ENCODE measurements at regions not wholly inside any gene's neighbourhood (a gene's known extent, or its start where the extent isn't known, plus 50 kb on each side); places are given as distances from the start of the nearest gene placed in this dataset.

DNA sequence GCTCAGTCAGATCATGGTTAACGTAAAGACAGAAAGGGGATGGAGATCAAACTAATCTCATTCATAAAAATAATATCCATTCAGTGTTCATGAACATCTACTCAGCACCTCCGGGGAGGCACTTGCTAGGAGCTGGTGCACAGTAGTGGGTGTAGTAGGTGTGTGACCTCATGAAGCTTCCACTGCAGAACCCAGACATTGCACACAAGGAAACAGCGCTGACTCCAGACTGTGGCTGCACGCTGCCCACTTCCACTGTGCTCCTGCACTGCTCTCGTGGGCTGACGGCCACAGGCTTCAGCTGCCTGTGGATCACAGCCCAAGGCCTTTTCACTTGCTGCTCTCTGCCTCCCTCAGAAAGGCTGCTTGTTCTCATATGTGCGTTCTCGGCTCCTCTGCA is 214.4 kb upstream of the ZNF507 start:
- ATAC-seq: no peak

DNA sequence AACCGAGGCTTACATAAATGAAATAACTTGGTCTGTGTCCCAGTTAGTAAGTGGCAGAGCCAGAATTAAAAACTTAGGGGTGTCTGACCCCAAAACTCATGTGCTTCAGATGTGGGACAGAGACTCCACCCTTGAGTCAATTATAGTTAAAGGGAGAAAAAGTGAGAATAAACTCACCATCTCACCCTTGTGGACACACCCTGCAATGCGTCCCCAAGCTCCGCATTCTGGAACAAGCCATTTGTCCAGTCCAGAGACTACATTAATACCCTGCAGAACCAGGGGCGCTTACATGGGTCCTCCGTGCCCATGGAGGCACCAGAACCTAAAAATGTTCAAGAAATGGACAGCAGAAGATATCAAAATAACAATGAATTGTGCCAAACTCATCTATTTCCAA is 207.0 kb upstream of the ZNF507 start:
- ATAC-seq: no peak

DNA sequence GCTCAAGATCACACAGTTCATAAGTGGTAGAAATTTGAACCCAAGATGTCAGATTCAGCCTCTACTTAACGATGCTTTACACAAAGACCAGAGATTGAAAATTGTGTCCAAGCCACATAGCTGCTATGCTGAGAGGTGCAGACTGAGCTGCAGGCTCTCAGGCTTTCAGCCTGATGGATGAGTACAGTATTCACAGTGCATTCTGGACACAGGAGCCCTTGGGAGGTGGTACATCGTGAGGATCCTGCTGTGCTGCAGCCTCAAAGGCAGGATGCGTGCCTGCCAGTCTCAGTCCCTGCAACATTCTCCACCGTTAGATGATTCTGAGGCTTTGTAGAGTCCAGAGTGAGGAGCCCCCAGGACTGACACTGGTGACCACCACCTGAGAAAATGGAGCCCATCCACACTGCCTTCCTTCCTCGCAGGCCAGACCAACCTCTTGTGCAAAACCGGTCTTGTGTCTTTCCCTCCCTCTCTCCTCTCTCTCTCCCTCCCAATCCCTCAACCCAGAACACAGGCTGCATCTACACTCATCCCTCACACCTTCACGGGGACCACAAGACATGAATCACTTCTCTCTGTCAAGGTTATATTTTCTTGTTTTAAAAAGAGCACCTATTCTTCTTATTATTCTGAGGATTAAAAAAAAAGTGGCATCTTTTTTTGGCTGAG is 203.4 kb upstream of the ZNF507 start:
- no peak for ATAC-seq

DNA sequence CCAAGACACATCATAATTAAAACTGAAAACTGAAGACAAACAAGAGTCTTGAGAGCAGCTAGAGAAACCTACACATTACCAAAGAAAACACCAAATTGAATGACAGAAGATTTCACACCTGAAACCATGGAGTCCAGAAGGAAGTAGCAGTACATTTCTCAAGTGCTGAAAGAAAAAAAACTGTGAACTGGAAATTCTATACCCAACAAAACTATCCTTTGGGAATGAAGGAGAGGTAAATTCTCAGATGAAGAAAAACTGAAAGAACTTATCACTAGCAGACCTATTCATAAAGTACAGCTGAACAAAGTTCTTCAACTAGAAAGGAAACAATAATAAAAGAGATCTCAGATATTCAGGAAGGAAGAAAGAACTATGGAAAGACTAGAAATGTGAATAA is 198.7 kb upstream of the ZNF507 start:
- no peak for ATAC-seq

DNA sequence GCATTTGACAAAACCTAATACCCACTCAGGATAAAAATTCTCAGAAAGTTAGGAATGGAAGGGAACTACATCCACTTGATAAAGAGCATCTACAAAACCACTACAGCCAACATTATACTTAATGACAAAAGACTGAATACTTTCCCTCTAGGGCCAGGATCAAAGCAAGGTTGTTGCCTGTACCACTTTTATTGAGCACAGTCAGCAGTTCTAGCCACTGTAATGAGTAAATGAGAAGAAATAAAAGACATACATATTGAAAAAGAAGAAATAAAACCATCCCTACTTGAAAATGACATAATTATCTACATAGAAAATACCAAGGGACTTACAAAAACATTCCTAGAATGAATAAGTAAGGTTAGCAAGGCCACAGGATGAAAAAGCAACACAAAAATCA is 194.8 kb upstream of the ZNF507 start:
- ATAC-seq: no peak

DNA sequence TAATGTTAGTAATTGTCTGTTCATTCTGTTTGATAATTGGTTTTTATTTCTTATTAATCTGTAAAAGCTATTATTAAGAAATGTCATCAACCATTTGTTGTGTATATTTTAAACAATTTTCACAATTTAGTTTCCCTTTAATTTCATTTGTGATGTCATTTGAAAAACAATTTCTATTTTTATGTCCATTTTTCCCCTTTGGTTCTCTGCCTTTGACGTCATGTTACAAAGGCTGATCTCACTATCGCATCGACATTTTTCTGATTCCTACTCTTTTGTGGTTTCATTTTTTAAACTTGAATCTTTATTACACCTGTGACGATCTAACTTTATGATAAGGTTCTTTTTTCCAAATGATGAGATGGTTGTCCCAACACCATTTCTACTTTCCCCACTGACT is 191.0 kb upstream of the ZNF507 start:
- ATAC-seq: no peak

DNA sequence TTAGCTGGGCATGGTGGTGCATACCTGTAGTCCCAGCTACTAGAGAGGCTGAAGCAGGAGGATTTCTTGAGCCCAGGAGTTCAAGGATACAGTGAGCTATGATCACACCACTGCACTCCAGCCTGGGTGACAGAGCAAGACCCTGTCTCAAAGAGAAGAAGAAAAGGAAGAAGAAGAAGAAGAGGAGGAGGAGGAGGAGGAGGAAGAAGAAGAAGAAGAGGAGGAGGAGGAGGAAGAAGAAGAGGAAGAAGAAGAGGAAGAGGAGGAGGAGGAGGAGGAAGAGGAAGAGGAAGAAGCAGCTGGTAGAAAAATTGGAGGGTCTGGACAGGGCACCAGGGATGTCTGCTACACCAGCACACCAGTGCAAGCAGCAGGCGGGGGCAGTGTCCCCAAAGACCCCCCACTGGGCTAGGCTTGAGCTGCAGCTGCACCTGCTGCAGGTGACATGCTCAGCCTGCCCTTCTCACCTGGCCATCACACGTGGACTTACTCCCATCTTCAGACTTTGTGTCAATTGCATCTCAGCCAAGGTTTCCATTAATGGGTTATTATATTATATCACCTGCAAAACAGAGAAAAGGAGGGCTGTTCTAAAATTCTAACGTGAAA is 180.9 kb upstream of the ZNF507 start:
- ATAC-seq: no peak

DNA sequence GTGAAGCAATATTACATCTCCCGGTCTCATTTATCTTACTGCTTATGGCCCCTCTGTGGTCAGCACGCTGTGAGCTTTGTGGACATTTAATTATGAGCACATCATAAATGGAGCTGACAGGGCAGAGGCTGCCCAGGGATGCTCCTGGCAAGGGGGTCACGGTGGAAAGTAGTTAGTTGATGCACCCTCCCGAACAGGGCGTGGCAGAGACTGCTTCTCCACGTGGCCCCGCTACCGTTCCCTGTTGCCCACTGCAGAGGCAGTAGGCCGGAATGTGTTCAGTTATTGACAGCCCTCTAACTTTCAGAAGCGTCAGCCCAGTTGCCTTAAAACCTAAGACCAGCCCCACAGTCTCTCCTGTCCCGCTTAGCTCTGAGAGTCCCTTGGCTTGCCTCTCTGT is 180.3 kb upstream of the ZNF507 start:
- no peak for ATAC-seq

DNA sequence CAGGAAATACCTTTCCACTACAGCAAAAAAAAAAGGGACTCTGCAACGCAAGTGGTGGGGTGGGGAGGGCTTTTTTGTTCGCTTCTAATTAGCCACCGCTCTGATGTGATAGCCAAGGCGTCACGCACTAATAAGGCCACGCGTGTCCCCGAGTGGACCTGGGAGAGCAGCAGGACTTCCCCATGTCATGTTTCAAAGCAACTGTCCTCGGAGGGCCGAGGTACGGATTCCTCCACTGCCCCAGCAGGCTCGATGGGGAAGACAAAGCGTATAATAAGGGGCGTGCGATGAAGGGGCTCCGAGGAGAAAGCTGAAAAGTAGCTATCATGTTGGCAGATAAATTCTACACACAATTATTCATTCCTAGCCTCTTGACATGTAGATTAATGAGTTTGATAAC is 179.7 kb upstream of the ZNF507 start:
- ATAC-seq: no peak

DNA sequence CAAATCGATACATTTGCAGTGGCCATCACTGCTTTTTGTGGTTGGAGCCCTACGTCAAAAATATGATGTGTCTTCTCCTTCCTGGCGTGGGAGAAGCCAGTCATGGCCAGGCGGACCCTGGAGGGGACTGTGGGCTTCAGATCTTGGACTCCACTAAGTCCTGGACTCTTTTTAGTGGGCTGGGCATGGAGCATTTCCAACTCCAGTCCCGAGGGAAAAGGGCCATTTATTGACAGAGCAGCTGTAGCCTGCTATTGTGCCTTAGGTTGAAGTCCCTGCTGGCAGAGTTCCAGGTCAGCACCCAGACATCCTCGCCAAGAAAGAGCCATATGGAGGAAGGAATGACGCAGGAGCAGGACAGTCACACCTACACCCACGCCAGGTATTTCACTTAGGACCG is 179.2 kb upstream of the ZNF507 start:
- no peak for ATAC-seq

DNA sequence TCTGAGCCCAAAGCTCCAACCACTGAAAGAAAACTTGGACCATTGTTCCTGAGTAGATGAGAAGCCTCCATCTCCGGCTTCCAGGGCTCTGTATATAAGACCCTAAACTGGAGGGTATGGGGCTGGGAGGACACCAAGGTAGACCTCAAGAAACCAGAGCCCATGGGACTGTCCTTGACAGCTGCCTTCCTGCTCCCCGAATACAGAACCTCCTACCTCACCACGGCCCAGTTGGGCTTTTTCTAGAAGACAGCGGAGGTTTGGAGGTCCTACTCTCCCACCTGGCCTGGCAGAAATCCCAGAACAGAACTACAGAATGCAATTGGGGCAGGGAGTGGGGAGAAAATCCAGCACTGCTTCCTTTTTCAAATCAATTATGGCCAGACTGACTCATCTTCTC is 177.3 kb upstream of the ZNF507 start:
- no peak for ATAC-seq

DNA sequence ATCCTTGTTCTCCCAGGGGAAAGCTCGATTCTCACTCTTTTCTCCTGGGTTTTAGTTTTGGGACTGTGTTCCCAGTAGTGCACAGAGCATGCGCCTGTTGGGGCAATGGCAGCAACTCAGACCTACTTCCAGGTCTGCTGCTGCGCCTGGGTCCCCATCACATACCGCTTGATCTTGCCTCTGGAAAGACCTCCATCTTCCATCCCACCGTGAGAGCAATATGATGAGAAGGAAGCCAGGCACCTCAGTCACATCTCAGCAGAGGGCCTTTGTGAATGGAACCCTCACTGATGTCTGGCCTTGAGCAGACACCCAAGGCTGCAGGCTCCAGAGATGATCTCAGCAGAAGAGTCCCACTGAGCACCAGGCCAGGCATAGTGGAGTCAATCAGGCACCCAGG is 176.8 kb upstream of the ZNF507 start:
- ATAC-seq: no peak

DNA sequence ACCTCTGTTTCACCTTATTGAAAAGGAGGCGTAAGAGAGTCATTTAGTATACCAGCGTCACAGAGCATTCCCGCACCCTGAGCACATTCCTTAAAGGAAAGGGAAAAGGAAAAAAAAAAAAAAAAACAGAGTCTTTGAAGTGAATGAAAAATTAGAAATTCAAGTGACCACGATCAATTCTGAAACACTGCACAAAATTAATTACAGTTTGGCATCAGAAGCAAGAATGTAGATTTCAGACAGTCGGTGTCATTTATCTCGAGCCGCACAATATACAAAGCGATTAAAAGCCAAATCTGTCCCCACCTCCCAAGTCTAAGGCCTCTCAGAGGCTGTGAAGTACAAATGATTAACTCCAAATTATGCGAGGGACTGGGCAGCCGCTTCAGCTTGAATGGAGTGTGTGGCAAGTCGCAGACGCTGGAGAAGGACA is 173.7 kb upstream of the ZNF507 start:
- no peak for ATAC-seq

DNA sequence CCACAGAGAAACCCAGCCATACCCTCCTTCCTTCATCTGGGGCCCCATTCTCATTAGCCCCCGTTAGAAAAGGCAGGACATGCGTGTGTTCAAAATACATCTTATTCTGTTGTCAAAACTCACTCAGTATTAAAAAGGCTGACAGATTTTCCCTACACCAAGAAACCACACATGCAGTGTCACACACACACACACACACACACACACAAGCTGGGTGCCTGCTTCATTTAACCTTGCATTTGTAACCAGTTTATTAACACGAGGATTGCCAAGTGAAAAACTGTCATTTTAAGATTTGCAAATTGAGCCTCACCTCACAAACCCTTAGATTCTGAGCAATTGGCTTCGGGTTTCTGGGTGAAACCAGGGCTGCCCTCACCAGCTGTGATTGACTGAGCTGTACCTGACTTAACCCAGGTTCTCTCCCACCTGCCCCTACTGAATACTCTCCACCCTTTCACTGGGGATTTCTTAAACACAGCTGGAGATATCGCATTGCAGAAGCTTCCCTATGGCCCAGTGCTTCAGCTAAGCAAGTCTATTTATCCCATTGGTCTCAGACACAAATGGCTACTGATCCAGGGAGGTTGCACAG is 172.7 kb upstream of the ZNF507 start:
- no peak for ATAC-seq

DNA sequence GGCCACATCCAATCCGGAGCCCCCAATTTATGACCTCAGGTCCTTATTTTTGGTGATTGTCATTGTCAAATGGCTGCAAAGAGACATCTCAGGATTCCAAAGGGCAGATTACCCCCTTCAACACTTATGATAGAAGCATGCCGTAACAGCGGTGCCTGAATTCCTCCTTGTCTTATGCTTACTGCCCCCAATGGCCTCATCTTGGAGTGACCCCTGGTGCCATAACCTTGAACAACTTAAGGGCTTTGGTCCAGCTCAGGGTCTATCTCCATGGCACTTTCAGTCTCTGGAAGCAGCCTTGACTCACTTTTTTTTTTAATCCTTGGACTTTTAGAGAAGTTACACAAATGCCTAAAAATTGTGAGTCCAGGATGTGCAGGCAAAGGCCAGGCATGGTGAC is 171.6 kb upstream of the ZNF507 start:
- no peak for ATAC-seq

DNA sequence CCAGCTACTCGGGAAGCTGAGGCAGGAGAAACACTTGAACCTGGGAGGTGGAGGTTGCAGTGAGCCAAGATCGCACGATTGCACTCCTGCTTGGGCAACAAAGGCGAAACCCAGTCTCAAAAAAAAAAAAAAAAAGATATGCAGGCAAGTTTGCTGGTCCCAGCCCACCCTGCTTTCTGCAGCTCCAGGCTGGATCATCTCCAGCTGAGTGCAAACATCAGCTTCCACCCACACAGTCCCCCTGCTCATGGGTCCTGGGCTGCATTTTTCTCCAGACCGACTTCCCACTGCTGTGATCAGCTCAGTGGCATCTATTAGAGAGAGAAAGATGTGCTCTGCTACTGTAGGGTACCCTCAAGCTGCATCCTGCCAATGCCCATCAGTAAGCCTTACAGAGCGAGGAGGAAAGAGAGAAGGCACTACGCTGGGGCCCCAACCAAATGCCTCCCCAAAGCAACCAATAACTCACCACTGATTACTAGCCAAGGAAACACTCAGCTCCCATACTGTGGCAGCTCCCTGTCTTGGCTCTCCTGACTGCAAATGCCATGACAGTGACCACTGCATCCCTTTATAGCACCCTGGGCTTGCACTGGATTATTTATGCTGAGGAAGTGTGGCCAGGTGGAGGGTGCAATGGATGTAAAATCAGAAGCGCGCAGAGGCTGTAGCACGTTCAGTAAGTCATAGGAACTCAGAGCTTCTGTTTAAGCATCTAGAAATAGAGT is 170.9 kb upstream of the ZNF507 start:
- no peak for ATAC-seq

DNA sequence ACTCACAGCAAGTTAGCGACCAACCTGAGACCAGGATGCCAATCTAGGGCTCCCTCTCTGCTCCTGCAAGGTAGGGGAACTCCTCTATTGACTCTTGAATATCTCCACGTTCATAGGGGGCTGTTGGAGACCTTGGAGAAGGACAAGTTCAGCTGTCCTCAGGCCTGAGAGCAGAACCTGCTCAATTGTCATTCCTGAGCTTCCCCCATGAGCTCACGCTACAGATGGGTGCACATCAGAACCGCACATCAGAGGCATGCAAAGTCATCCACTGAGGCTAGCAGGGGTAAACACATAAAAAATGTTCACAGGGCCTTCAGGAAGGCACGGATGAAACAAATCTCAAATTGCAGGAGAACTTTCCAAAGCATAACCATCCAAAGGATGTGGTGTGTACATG is 168.8 kb upstream of the ZNF507 start:
- ATAC-seq: no peak

DNA sequence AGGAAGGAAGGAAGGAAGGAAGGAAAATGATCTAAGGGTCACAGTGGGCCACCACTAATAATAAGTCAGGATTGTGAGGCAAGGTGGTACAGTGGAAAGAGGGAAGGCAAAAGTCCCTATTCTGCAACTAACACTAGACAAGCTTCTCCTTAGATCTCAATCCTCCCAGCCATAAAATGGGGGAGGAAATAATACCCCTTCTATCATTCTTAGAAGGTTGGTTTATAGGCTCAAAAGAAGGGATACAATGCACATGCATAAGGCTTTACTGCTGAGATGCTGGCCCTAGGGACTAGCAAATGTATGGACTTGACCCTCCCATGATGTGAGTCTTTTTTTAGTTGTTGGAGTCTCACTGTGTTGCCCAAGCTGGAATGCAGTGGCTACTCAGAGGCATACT is 167.7 kb upstream of the ZNF507 start:
- ATAC-seq: no peak

DNA sequence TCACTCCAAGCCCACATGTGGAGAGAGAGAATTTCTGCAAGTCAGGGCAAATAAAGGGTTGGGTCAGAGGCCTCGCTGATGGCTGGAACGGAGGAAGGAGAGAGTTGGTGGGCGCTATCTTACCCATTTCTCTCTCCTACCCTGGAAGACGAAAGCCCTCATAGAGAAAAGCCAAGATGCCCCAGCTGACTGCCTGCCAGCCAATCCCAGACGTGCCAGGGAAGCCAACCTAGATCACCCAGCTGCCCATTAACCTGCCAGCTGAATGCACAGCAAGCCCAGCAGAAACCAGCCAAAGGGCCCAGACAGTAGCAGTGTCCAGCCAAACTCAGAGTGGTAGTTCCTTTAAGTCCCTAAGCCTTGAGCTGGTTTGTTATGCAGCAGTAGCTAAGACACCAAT is 167.0 kb upstream of the ZNF507 start:
- no peak for ATAC-seq

DNA sequence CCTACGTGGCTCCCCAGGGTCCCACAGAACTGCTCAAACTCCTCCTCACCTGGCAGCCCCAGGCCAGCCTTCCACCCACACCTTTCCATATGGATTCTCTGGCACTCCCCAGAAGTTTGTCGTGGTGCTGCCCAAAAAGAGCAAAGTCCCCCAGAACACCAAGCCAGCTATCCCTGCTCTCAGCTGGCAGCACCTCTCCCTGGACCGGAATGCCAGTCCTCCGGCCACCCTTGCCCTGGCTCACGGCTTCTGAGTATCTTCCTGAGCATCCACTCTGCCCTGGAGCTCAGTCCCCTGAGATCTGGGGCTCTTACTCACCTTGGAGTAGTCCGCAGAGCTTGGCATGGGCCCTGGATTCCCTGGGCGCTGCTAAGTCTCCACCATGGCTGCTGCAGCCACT is 166.5 kb upstream of the ZNF507 start:
- ATAC-seq: no peak

DNA sequence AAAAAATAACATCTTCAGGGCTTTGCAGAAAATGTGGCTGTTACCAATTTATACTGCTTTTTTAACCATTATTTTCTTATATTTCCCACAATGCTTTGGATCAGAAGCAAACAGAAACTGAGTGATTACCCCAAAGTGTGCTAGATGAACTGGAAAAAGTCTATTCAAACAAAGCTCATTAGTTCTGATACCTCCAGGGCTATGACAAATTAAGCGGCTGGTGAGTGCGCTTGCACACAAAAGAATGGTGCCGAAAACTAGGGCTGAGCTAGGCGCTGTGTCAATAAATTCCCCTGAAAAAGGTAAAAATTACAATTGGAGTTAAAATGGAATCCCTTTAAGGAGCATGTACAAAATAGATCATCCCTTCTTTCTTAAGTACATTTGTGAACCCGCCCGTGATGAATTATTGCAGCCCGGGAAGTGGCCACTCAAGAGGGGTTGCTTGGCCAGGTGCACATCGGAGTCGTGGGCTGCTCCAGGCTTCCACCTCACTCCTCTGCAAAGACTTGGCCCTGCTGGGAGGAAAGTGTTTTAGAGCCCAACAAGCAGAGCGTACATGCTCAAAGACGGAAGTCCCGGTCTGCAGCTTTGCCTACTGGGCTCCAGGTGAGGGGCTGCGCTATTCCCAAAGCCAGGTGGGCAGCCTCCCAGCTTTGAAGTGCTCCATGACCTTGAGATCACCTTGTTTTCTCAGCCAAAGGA is 164.0 kb upstream of the ZNF507 start:
- no peak for ATAC-seq

DNA sequence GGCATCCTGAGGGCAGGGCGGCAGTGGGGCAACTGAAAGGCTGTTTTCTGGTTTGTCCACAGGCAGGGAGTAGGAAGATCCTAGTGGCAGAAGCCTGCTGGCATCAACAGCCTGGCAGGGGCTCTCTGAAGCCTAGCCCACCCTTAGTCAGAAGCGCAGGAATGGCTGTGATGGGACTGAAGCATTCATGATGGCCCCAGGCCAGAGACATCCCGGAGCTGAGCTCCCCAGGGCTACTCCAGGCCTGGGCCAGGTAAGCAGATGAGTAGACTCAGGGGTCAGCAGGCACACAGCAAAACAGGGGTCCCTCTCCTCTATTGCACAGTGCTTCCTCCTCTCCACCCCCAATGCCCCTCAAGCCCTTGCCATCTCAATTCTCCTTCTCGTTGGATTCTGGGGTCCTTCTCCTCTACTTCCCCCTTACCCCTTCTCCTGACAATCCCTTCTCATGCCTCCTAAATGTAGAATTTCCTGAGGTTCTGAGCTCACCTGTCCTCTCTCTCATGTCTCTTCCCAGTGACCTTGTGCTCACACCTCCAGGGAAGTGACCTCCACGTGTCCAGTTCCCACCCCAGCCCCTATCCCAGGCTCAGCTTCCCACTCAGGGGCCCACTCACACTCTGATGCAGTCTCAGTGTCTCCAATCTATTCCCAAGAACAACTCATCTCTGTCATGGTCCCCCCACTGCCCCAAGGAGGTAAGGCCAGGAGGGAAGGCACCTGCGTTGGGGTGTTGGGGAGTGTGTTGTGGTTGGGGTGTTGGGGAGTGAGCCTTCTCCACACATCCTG is 158.7 kb upstream of the ZNF507 start:
- no peak for ATAC-seq

All from esophagus mucosa (tissue), 1 donor.